HCT116 (cell line): ENCODE measurements at regions not wholly inside any gene's neighbourhood (a gene's known extent, or its start where the extent isn't known, plus 50 kb on each side); places are given as distances from the start of the nearest gene placed in this dataset.

Experiments used
- ATAC-seq: fragments of 200-7000 bp; cut with Tn5 transposase; 2 replicates; pipeline ENCODE4 v1.9.1; 2020; ENCODE audit warnings: mild to moderate bottlenecking, moderate library complexity
- BruUV-seq: library from RNA; stranded (reverse); fragments of 400-500 nt; replicated peaks from 2 replicates; lab custom pipeline; 2021; lab: Mats Ljungman, UMichigan
- CTCF ChIA-PET: fragments of 300-600 bp; sonication (Branson Sonifier 250); formaldehyde crosslinking; loops from one replicate; lab custom pipeline; 2021; ENCODE audit warnings: antibody characterized with exemption; lab: Charles Lee
- POLR2A ChIA-PET: fragments of 300-600, 350-600 bp; sonication (Branson Sonifier 250); formaldehyde crosslinking; loops from one replicate; lab custom pipeline; 2021; ENCODE audit warnings: antibody characterized with exemption; lab: Charles Lee
- RAD21 ChIA-PET, 2 experiments: fragments of 300-600 bp; sonication (Branson Sonifier 250); formaldehyde crosslinking; loops; one replicate each; lab custom pipeline; 2023; ENCODE audit warnings: low total read pairs in 2 of 2; ENCODE audit not compliant: uncharacterized antibody in 2 of 2, unreplicated experiment in 2 of 2, low non-redundant PET in 1 of 2; lab: Charles Lee
- DNase-seq: peaks from one replicate; pipeline ENCODE4 v3.0.0-alpha.2; 2010; ENCODE audit warnings: low read depth, low spot score
- H2AFZ ChIP-seq: fragments of 200-600 bp; shearing (Covaris generic), sonication (generic); 2 replicates; pipeline ENCODE4 v1.6.1; 2017; ENCODE audit warnings: low read depth, mixed run types, mixed read lengths, antibody characterized with exemption, low read length; ENCODE audit not compliant: poor library complexity, severe bottlenecking
- H3K27ac ChIP-seq: 2 replicates; pipeline ENCODE4 v1.5.1; 2012; ENCODE audit warnings: low read depth, low read length
- H3K27me3 ChIP-seq: fragments of 200-600 bp; sonication (generic); 2 replicates; pipeline ENCODE4 v1.6.1; 2016; ENCODE audit warnings: mixed run types, low read length, mixed read lengths; ENCODE audit not compliant: insufficient read depth
- H3K36me3 ChIP-seq, 2 experiments: fragments of 200-500 bp in 1 of 2; fragments of 200-600 bp in 1 of 2; sonication (Bioruptor generic) in 1 of 2; sonication (generic) in 1 of 2; 2 replicates each; pipeline versions ENCODE4 v1.5.1 to v1.6.1; 2014 to 2016; ENCODE audit warnings: low read length in 2 of 2, inconsistent platforms in 1 of 2, mixed read lengths in 1 of 2, mixed run types in 1 of 2; ENCODE audit not compliant: insufficient read depth in 2 of 2, control insufficient read depth in 1 of 2
- H3K4me1 ChIP-seq, 2 experiments: fragments of 200-600 bp in 1 of 2; sonication (generic) in 1 of 2; 2 replicates each; pipeline versions ENCODE4 v1.5.1 to v1.6.1; 2012 to 2017; ENCODE audit warnings: low read length in 2 of 2, inconsistent platforms in 1 of 2, mild to moderate bottlenecking in 1 of 2, mixed read lengths in 1 of 2, mixed run types in 1 of 2, moderate library complexity in 1 of 2; ENCODE audit not compliant: insufficient read depth in 2 of 2, control insufficient read depth in 1 of 2
- H3K4me2 ChIP-seq: fragments of 200-600 bp; sonication (generic); 2 replicates; pipeline ENCODE4 v1.6.1; 2017; ENCODE audit warnings: mixed run types, low read length, mixed read lengths
- H3K4me3 ChIP-seq, 2 experiments: fragments of 200-600 bp in 1 of 2; sonication (generic) in 1 of 2; replicated peaks in 1 of 2; 2 replicates each; pipeline ENCODE4 v1.5.1; 2011 to 2016; ENCODE audit warnings: low read length in 2 of 2, control low read depth in 1 of 2, low read depth in 1 of 2, mild to moderate bottlenecking in 1 of 2, mixed read lengths in 1 of 2, mixed run types in 1 of 2
- H3K79me2 ChIP-seq: fragments of 200-600 bp; sonication (generic); 2 replicates; pipeline ENCODE4 v1.6.1; 2017; ENCODE audit warnings: mild to moderate bottlenecking, mixed run types, low read length, moderate library complexity, mixed read lengths; ENCODE audit not compliant: insufficient read depth
- H3K9ac ChIP-seq: fragments of 200-600 bp; sonication (generic); 2 replicates; pipeline ENCODE4 v1.6.1; 2016; ENCODE audit warnings: low read length, mixed read lengths
- H3K9me2 ChIP-seq: fragments of 200-600 bp; sonication (generic), shearing (Covaris generic); 2 replicates; pipeline ENCODE4 v1.6.1; 2017; ENCODE audit warnings: mixed run types, mild to moderate bottlenecking, moderate library complexity; ENCODE audit not compliant: insufficient read depth
- H3K9me3 ChIP-seq, 2 experiments: fragments of 200-500 bp in 1 of 2; fragments of 200-600 bp in 1 of 2; sonication (Bioruptor generic) in 1 of 2; sonication (generic) in 1 of 2; 2 replicates each; pipeline ENCODE4 v1.6.1; 2014 to 2017; ENCODE audit warnings: low read length in 2 of 2, mixed read lengths in 2 of 2, inconsistent platforms in 1 of 2, low read depth in 1 of 2, mild to moderate bottlenecking in 1 of 2, mixed run types in 1 of 2, moderate library complexity in 1 of 2; ENCODE audit not compliant: control insufficient read depth in 1 of 2, insufficient read depth in 1 of 2
- H4K20me1 ChIP-seq: fragments of 200-600 bp; sonication (generic), shearing (Covaris generic); 2 replicates; pipeline ENCODE4 v1.6.1; 2017; ENCODE audit warnings: mixed run types, mild to moderate bottlenecking, moderate library complexity; ENCODE audit not compliant: insufficient read depth
- CBX3 ChIP-seq: IDR thresholded peaks from 2 replicates; pipeline ENCODE4 v1.6.1; 2012; ENCODE audit warnings: low read depth
- CEBPB ChIP-seq: IDR thresholded peaks from 2 replicates; pipeline ENCODE4 v1.6.1; 2012; ENCODE audit warnings: low read depth
- CTCF ChIP-seq, 3 experiments: fragments of 200-600 bp in 1 of 3; sonication (generic) in 1 of 3; IDR thresholded peaks in 2 of 3; conservative IDR thresholded peaks in 1 of 3; 2 replicates each; pipeline ENCODE4 v1.5.1; 2012 to 2017; ENCODE audit warnings: low read depth in 2 of 3, low read length in 2 of 3, antibody characterized with exemption in 1 of 3, borderline replicate concordance in 1 of 3, control low read depth in 1 of 3, mild to moderate bottlenecking in 1 of 3, mixed read lengths in 1 of 3, mixed run types in 1 of 3, moderate library complexity in 1 of 3; ENCODE audit not compliant: insufficient read depth in 1 of 3
- EGR1 ChIP-seq: IDR thresholded peaks from 2 replicates; pipeline ENCODE4 v1.6.1; 2012; ENCODE audit warnings: low read depth
- EZH2 ChIP-seq: fragments of 200-600 bp; sonication (generic); IDR thresholded peaks from 2 replicates; pipeline ENCODE4 v1.6.1; 2017; ENCODE audit warnings: antibody characterized with exemption, mixed run types
- FOSL1 ChIP-seq: IDR thresholded peaks from 2 replicates; pipeline ENCODE4 v1.6.1; 2012; ENCODE audit warnings: low read depth
- JUND ChIP-seq: IDR thresholded peaks from 2 replicates; pipeline ENCODE4 v1.6.1; 2012
- POLR2A ChIP-seq: IDR thresholded peaks from 2 replicates; pipeline ENCODE4 v1.7.0; 2011; ENCODE audit warnings: borderline replicate concordance; ENCODE audit not compliant: insufficient read depth, insufficient read length; ENCODE audit errors: extremely low read depth
- POLR2AphosphoS5 ChIP-seq: IDR thresholded peaks from 2 replicates; pipeline ENCODE4 v1.6.1; 2011; ENCODE audit warnings: mild to moderate bottlenecking, low read depth, low read length, moderate library complexity
- RAD21 ChIP-seq: IDR thresholded peaks from 2 replicates; pipeline ENCODE4 v1.6.1; 2012; ENCODE audit warnings: low read depth, mild to moderate bottlenecking
- REST ChIP-seq: IDR thresholded peaks from 2 replicates; pipeline ENCODE4 v1.6.1; 2012; ENCODE audit warnings: low read depth
- SIN3A ChIP-seq: IDR thresholded peaks from 2 replicates; pipeline ENCODE4 v1.6.1; 2012; ENCODE audit warnings: low read depth
- SP1 ChIP-seq: IDR thresholded peaks from 2 replicates; pipeline ENCODE4 v1.6.1; 2012; ENCODE audit warnings: low read depth
- SRF ChIP-seq: IDR thresholded peaks from 2 replicates; pipeline ENCODE4 v1.6.1; 2012; ENCODE audit warnings: low read depth
- YY1 ChIP-seq: IDR thresholded peaks from 2 replicates; pipeline ENCODE4 v1.6.1; 2011; ENCODE audit warnings: low read length, low read depth, moderate library complexity, mild to moderate bottlenecking; ENCODE audit not compliant: insufficient replicate concordance; ENCODE audit errors: extremely low read depth
- ZBTB33 ChIP-seq: IDR thresholded peaks from 2 replicates; pipeline ENCODE4 v1.6.1; 2011; ENCODE audit warnings: mild to moderate bottlenecking, low read length, moderate library complexity; ENCODE audit not compliant: insufficient replicate concordance; ENCODE audit errors: extremely low read depth
- ZFX ChIP-seq: fragments of 450-650 bp; IDR thresholded peaks from 2 replicates; pipeline ENCODE4 v1.6.1; 2017
- ZNF274 ChIP-seq: fragments of 200-500 bp; sonication (Bioruptor generic); IDR thresholded peaks from 2 replicates; pipeline ENCODE4 v1.6.1; 2014; ENCODE audit warnings: mild to moderate bottlenecking, low read depth, low read length, inconsistent platforms
- intact Hi-C: fragments of 100-400 bp; cut with micrococcal nuclease; formaldehyde crosslinking; loops from 2 replicates; pipeline ENCODE4 v1.10.0; 2022

- no peak for TF ChIP-seq ZBTB33
- no peak for TF ChIP-seq ZFX
- no peak for TF ChIP-seq SRF
- no peak for TF ChIP-seq SIN3A
- no peak for TF ChIP-seq SP1
- no peak for TF ChIP-seq CTCF (IDR thresholded peaks at IDR 0.05 in 2 of 3, conservative IDR thresholded peaks at IDR 0.05 in 1 of 3; ENCODE audit: borderline replicate concordance in 1 of 3, insufficient read depth in 1 of 3, low read depth in 2 of 3, low read length in 2 of 3)
- TF ChIP-seq CBX3: no peak
- TF ChIP-seq ZNF274: no peak
- TF ChIP-seq JUND: no peak
- no peak for TF ChIP-seq YY1
- TF ChIP-seq POLR2A: no peak
- no peak for TF ChIP-seq CEBPB
- no peak for TF ChIP-seq EGR1
- TF ChIP-seq POLR2AphosphoS5: no peak
- TF ChIP-seq RAD21: no peak
- TF ChIP-seq EZH2: no peak
- no peak for TF ChIP-seq FOSL1
- no peak for TF ChIP-seq REST
- Histone ChIP-seq H3K27ac (no peak overlapping the region), H3K4me2 (no peak overlapping the region), H3K36me3 (no peaks in the 10 kb centered on the region), H3K4me1 (no peaks in the 10 kb centered on the region), H3K9me3 (peaks cover 19 to 27% of the 10 kb centered on the region in 2 experiments; a peak in 3 of 4 replicates), H3K9me2 (no peaks in the 10 kb centered on the region), H4K20me1 (no peaks in the 10 kb centered on the region), H3K4me3 (no peak overlapping the region), H3K27me3 (no peaks in the 10 kb centered on the region), H3K79me2 (no peaks in the 10 kb centered on the region), H2AFZ (no peak overlapping the region), H3K9ac (no peak overlapping the region)
- intact Hi-C loops: no loop called here
- ChIA-PET CTCF (no interaction called here), POLR2A (no interaction called here), RAD21 (no interaction called here)
- DNase-seq (no peak), ATAC-seq (no peak)
- no TSS peak for BruUV-seq
Observed at GRCh38 chr21:24729568-24729967, 877.7 kb downstream of the MRPL39 start.
